Thyroid gland (tissue), 4 donors: ENCODE measurements at regions not wholly inside any gene's neighbourhood (a gene's known extent, or its start where the extent isn't known, plus 50 kb on each side); places are given as distances from the start of the nearest gene placed in this dataset.

ENCODE experiments used
- CTCF ChIP-seq, 6 experiments: fragments of 200-600 bp in 3 of 6; fragments of 450-650 bp in 3 of 6; sonication (generic) in 3 of 6; IDR thresholded peaks; one replicate each; pipeline ENCODE4 v1.5.1; 2016 to 2019; ENCODE audit warnings: antibody characterized with exemption in 6 of 6, mild to moderate bottlenecking in 2 of 6, inconsistent platforms in 1 of 6, moderate library complexity in 1 of 6
- POLR2A ChIP-seq, 2 donors: fragments of 450-650 bp; IDR thresholded peaks; one replicate each; pipeline ENCODE4 v1.6.1; 2017; ENCODE audit warnings: antibody characterized with exemption in 2 of 2, mild to moderate bottlenecking in 2 of 2, moderate library complexity in 1 of 2

GRCh38 chr2:57429831-57430230, 616.8 kb upstream of the VRK2 start:
- TF ChIP-seq CTCF (IDR thresholded peaks at IDR 0.05), result no peak
- TF ChIP-seq POLR2A (IDR thresholded peaks at IDR 0.05), result no peak
